DOHH2 (cell line): ENCODE measurements at regions not wholly inside any gene's neighbourhood (a gene's known extent, or its start where the extent isn't known, plus 50 kb on each side); places are given as distances from the start of the nearest gene placed in this dataset.

ENCODE experiments used
- CTCF ChIP-seq: fragments of 200-600 bp; sonication (generic); IDR thresholded peaks from one replicate; pipeline ENCODE4 v1.5.1; 2014; ENCODE audit warnings: antibody characterized with exemption, mild to moderate bottlenecking, low read depth, low read length; ENCODE audit not compliant: poor library complexity, severe bottlenecking
- EZH2phosphoT487 ChIP-seq: fragments of 200-600 bp; sonication (generic); IDR thresholded peaks from 2 replicates; pipeline ENCODE4 v1.6.1; 2017; ENCODE audit warnings: borderline replicate concordance, mild to moderate bottlenecking, antibody characterized with exemption, low read length, moderate library complexity, mixed read lengths

- TF ChIP-seq CTCF (no peak), EZH2phosphoT487 (no peak)
Observed at GRCh38 chr1:80931178-80931577, 869.6 kb upstream of the ADGRL2 start.
